ENCODE measurements at regions not wholly inside any gene's neighbourhood (a gene's known extent, or its start where the extent isn't known, plus 50 kb on each side); places are given as distances from the start of the nearest gene placed in this dataset.

DNA sequence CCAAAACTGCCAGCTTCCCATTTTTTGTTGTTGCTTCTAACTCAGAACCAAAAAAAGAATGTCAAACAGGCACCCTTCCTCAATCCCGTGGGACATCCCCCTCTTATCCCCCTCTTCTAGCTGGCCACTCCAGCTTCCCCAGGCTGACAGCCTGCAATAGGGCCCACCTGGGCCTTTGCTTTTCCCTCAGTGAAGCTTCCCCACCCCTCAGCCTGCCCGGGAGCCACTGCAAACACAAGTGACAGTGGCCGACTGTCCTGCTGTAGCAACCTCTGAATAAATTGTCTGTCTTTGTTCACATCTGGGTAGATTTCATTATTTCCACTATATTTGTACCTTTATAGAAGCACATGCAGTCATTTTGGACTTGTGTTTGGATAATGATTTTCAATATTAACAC, 245.3 kb downstream of the GADD45G start:
- TF ChIP-seq POLR2AphosphoS5 (IDR thresholded peaks at IDR 0.05) = no peak
- TF ChIP-seq, protein P1, sequence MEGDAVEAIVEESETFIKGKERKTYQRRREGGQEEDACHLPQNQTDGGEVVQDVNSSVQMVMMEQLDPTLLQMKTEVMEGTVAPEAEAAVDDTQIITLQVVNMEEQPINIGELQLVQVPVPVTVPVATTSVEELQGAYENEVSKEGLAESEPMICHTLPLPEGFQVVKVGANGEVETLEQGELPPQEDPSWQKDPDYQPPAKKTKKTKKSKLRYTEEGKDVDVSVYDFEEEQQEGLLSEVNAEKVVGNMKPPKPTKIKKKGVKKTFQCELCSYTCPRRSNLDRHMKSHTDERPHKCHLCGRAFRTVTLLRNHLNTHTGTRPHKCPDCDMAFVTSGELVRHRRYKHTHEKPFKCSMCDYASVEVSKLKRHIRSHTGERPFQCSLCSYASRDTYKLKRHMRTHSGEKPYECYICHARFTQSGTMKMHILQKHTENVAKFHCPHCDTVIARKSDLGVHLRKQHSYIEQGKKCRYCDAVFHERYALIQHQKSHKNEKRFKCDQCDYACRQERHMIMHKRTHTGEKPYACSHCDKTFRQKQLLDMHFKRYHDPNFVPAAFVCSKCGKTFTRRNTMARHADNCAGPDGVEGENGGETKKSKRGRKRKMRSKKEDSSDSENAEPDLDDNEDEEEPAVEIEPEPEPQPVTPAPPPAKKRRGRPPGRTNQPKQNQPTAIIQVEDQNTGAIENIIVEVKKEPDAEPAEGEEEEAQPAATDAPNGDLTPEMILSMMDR (IDR thresholded peaks at IDR 0.05) = no peak
- no peak for TF ChIP-seq EP300 (IDR thresholded peaks at IDR 0.05; ENCODE audit: low read depth)
- TF ChIP-seq POLR2A (IDR thresholded peaks at IDR 0.05) = no peak
